Astrocyte of the cerebellum (primary cell): ENCODE measurements at regions not wholly inside any gene's neighbourhood (a gene's known extent, or its start where the extent isn't known, plus 50 kb on each side); places are given as distances from the start of the nearest gene placed in this dataset.

ENCODE experiments used
- DNase-seq: peaks from one replicate; pipeline ENCODE4 v3.0.0-alpha.2; 2011; ENCODE audit warnings: low read depth
- H3K4me3 ChIP-seq: 2 replicates; pipeline ENCODE4 v1.5.1; 2011; ENCODE audit warnings: mild to moderate bottlenecking, low read depth, low read length, moderate library complexity
- in situ Hi-C: cut with HindIII; loops from 2 replicates; pipeline ENCODE4 v1.10.0; 2017; ENCODE audit warnings: low sequenced_read_pairs
- TF ChIP-seq, protein P1 (sequence below): IDR thresholded peaks from 2 replicates; pipeline ENCODE4 v1.5.1; 2012; ENCODE audit warnings: low read length, low read depth, moderate library complexity, mild to moderate bottlenecking; ENCODE audit errors: missing control alignments

DNA sequence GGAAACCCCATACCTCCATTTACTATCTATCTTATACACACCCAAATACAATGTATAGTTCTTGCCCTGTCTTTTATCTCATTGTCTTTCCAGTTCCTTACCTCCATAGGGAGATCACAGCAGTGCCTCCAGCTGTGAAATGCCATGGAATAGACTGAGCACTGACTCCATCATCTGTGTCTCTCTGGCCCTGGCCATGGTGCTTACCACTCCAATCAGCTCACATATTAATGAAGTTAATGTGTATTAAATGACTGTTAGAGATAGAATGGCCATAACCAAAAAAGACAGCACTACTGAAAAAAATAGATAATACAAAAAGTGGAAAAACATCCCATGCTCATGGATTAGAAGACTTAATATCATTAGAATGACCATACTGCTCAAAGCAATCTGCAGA lies 240.4 kb upstream of the SOX21 start:
- TF ChIP-seq, protein P1, sequence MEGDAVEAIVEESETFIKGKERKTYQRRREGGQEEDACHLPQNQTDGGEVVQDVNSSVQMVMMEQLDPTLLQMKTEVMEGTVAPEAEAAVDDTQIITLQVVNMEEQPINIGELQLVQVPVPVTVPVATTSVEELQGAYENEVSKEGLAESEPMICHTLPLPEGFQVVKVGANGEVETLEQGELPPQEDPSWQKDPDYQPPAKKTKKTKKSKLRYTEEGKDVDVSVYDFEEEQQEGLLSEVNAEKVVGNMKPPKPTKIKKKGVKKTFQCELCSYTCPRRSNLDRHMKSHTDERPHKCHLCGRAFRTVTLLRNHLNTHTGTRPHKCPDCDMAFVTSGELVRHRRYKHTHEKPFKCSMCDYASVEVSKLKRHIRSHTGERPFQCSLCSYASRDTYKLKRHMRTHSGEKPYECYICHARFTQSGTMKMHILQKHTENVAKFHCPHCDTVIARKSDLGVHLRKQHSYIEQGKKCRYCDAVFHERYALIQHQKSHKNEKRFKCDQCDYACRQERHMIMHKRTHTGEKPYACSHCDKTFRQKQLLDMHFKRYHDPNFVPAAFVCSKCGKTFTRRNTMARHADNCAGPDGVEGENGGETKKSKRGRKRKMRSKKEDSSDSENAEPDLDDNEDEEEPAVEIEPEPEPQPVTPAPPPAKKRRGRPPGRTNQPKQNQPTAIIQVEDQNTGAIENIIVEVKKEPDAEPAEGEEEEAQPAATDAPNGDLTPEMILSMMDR, result no peak
- in situ Hi-C loops, result no loop called here
- no peak for DNase-seq
- no peak overlapping the region for H3K4me3 ChIP-seq

DNA sequence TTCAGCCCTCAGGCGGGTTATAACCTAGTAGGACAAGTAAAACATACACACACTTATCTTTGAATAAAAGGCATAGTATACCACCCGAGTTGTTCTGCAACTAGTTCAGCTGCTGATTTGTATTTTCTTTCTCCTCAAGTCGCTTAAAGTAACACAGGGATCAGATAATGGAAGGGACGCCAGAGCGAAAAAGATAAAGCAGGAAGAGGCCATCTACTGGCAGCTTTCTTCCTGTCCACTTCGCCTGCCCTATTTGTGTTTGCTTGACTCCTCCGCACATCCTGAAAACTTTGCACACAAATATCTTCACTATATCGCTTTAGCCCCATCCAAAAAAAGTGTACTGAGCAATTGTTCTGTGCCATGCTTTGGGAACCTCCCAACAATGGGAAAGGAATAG lies 238.0 kb upstream of the SOX21 start:
- TF ChIP-seq, protein P1, result peak; percentile 16
- in situ Hi-C loops, result no loop called here
- H3K4me3 ChIP-seq, result no peak overlapping the region
- DNase-seq, result no peak

DNA sequence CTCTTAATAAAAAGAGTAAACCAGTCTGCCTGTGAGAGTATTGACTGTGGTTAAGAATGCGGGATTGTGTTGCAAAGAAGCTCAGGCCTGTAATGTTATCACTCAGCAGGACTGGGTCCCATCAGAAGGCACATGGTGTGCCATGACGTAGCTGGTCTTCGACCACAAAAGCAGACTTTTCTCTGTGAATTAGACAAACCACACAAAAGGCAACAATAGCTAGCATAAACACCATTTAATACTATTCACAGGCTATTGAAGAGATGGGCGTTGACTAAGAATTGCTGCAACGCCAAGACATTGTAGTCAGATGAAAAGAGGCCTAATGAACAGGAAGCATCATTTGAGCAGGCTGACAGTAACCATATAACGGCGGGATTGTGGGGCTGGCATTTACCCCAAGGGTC lies 235.6 kb upstream of the SOX21 start:
- TF ChIP-seq, protein P1, result no peak
- no peak overlapping the region for H3K4me3 ChIP-seq
- peak; percentile 65 for DNase-seq
- in situ Hi-C loops, result no loop called here

DNA sequence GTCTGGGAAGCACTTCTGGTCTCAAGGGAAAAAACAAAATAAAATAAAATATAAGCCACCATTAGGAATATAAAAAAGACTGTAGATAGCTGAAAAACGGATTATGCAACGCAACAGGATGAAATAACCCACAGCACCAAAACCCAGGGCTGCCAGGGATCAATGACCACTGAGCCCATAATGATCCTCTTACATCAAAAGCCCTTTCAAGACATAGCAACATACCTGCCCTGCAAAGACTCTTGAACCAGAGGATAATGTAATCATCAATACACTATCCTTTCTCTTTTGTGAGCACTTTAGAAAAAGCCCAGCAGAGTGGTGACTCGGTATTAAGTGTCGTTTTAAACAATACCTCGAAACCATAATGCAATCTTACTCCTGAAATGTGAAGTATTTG lies 235.0 kb upstream of the SOX21 start:
- no peak for DNase-seq
- in situ Hi-C loops, result no loop called here
- TF ChIP-seq, protein P1, result no peak
- no peak overlapping the region for H3K4me3 ChIP-seq

DNA sequence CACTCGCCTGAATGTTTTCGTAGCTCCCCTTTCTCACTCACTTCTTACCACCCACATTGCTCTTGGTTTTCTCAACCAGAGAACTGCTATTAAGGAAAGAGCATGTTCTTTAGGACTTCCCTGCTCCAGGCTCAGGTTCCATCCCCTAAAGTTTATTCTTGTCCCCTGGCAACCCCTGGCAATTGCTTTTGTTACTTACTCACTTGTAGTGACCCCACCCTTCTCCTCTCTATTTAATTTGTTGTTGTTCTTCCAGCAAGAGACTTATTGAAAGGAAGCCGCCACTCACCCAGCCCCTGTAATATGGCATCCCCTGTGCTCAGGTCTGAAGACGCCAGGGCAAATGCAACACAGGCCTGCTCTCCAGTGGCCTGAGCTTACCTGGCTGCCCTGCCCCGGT lies 233.7 kb upstream of the SOX21 start:
- TF ChIP-seq, protein P1, result no peak
- no peak overlapping the region for H3K4me3 ChIP-seq
- no peak for DNase-seq
- in situ Hi-C loops, result no loop called here

DNA sequence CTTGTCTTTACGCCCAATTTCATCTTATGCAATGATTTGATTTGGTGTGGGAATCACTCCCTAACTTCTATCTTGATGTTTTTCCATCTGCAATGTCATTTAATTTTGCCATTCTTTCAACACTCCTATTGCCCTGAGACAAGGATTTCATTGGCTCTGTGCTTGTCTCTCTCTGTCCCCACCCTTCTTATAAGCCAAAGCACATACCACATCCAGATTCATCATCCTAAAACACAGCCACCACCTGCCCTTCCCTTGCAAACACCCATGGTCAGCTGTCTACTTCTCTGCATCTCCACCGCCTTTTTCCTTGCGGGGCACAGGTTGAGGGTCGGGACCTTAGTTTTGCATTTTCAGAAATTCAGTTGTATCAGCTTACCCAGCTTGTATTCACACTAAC lies 225.8 kb upstream of the SOX21 start:
- H3K4me3 ChIP-seq, result no peak overlapping the region
- in situ Hi-C loops, result no loop called here
- no peak for DNase-seq
- TF ChIP-seq, protein P1, result no peak

DNA sequence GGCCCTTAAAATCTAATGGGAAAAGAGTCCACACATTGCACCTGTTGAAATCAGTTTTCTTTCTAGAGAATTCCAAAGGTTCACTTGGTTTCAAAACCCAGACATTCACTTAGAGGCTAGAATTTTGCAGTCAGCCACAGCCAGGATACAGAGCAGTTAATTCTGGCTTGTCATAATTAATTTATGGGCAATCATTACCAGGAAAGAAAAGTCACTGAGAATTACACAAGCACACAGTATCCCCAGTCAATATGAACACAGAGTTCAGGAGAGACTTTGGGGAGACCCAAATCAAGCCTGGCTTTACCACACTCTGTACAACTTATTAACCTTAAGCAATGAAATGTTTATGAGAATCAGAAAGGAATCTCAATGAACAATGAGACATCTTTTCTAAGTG lies 224.3 kb upstream of the SOX21 start:
- DNase-seq, result no peak
- in situ Hi-C loops, result no loop called here
- TF ChIP-seq, protein P1, result no peak
- no peak overlapping the region for H3K4me3 ChIP-seq
